UCSD-AML1 (cell line): ENCODE measurements at regions not wholly inside any gene's neighbourhood (a gene's known extent, or its start where the extent isn't known, plus 50 kb on each side); places are given as distances from the start of the nearest gene placed in this dataset.
A peak's percentile ranks its signal among the peaks of the same experiment; 100 is the strongest.
"Not testable (repeated sequence)": the region's sequence is repeated elsewhere in the genome, so short reads cannot be mapped to it uniquely, and the experiment has no call there.

Experiments used
- DNase-seq: peaks from one replicate; lab custom pipeline; 2025; ENCODE audit not compliant: unreplicated experiment; lab: John Stamatoyannopoulos, UW

- DNase-seq, result no peak
These were observed 86.4 kb upstream of the KIF5B start for GRCh38 chr10:32142646-32143045.

- DNase-seq, result no peak
These were observed 85.0 kb upstream of the KIF5B start for GRCh38 chr10:32141018-32141807.

- DNase-seq, result no peak
These were observed 84.2 kb upstream of the KIF5B start for GRCh38 chr10:32140403-32140802.

- DNase-seq, result peak; percentile 79
These were observed 83.2 kb upstream of the KIF5B start for GRCh38 chr10:32139223-32140073.

GRCh38 chr10:32136927-32137326 is 80.7 kb upstream of the KIF5B start:
- DNase-seq, result not testable (repeated sequence)

GRCh38 chr10:32135796-32136195 is 79.6 kb upstream of the KIF5B start:
- DNase-seq, result not testable (repeated sequence)

- DNase-seq, result peak; percentile 17
These were observed 76.2 kb upstream of the KIF5B start for GRCh38 chr10:32132357-32132946.

- no peak for DNase-seq
These were observed 75.2 kb upstream of the KIF5B start for GRCh38 chr10:32131388-32131787.

GRCh38 chr10:32130788-32131187 is 74.6 kb upstream of the KIF5B start:
- no peak for DNase-seq

GRCh38 chr10:32125023-32125422 is 68.8 kb upstream of the KIF5B start:
- DNase-seq, result no peak

- no peak for DNase-seq
These were observed 66.8 kb upstream of the KIF5B start for GRCh38 chr10:32123021-32123420.

GRCh38 chr10:32121648-32122047 is 65.4 kb upstream of the KIF5B start:
- DNase-seq, result no peak

GRCh38 chr10:32120147-32120546 is 63.9 kb upstream of the KIF5B start:
- no peak for DNase-seq

GRCh38 chr10:32114508-32114907 is 58.3 kb upstream of the KIF5B start:
- no peak for DNase-seq

GRCh38 chr10:32112055-32112454 is 55.8 kb upstream of the KIF5B start:
- no peak for DNase-seq

GRCh38 chr10:32111585-32111984 is 55.4 kb upstream of the KIF5B start:
- no peak for DNase-seq

- no peak for DNase-seq
These were observed 54.6 kb upstream of the KIF5B start for GRCh38 chr10:32110790-32111189.

GRCh38 chr10:32109603-32110002 is 53.4 kb upstream of the KIF5B start:
- no peak for DNase-seq
